ENCODE measurements at regions not wholly inside any gene's neighbourhood (a gene's known extent, or its start where the extent isn't known, plus 50 kb on each side); places are given as distances from the start of the nearest gene placed in this dataset.

DNA sequence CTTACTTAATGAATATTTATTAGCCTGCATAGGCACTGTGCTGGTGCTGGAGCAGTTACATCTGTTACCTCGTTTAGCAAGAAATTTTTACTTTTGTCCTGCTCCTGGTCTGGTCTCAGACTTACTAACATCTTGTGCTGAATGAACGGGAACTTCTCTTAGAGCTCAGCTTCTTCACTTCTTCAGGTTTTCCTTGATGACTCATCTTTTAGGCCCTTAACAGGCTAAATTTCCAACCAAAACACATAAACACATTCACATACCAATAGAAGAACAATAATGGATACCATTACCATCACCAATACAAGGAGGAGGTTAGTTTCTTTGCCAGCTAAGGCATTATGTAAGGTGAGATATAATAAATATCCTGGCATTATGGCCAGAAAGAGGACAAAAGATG lies 68.9 kb downstream of the IFI44 start:
- WGBS (ENCODE audit: insufficient coverage), result 71% methylated on average over 2 of the region's 2 CpGs
- Histone ChIP-seq H3K9me3 (ENCODE audit: control extremely low read depth in 1 of 3, control insufficient read depth in 2 of 3, insufficient read depth in 1 of 3, low read length in 2 of 3) (no peaks in the 10 kb centered on the region), H3K9ac (ENCODE audit: low read length) (no peak overlapping the region), H3K27me3 (replicated peaks in 1 of 4; ENCODE audit: control extremely low read depth in 1 of 4, control insufficient read depth in 3 of 4, insufficient read depth in 4 of 4, low read length in 3 of 4) (no peaks in the 10 kb centered on the region), H3K4me3 (ENCODE audit: control extremely low read depth in 1 of 5, extremely low read depth in 1 of 5, insufficient read depth in 1 of 5, low read depth in 2 of 5, low read length in 4 of 5) (no peak overlapping the region), H3K36me3 (replicated peaks in 1 of 2; ENCODE audit: control extremely low read depth in 1 of 2, control insufficient read depth in 1 of 2, extremely low read depth in 1 of 2, insufficient read depth in 2 of 2, low read length in 1 of 2) (no peaks in the 10 kb centered on the region), H3K4me2 (replicated peaks; ENCODE audit: low read depth, low read length, poor library complexity, severe bottlenecking) (no peak overlapping the region), H3K4me1 (ENCODE audit: control insufficient read depth in 2 of 2, insufficient read depth in 2 of 2, low read length in 2 of 2) (no peaks in the 10 kb centered on the region), H2AFZ (ENCODE audit: insufficient read depth, low read depth, low read length, poor library complexity, severe bottlenecking) (no peak overlapping the region), H4K20me1 (ENCODE audit: control insufficient read depth, insufficient read depth, low read length, poor library complexity, severe bottlenecking) (no peaks in the 10 kb centered on the region), H3K27ac (ENCODE audit: low read length in 2 of 2) (no peak overlapping the region), H3K79me2 (ENCODE audit: control insufficient read depth, insufficient read depth, low read length) (no peaks in the 10 kb centered on the region)
- intact Hi-C loops (cut with micrococcal nuclease), result no loop called here
- no peak overlapping the region for H3K4me3 Mint-ChIP-seq
- H3K9me3 Mint-ChIP-seq (ENCODE audit: insufficient read depth), result no peaks in the 10 kb centered on the region
- DNase-seq (no peak), ATAC-seq (ENCODE audit: low read depth) (no peak)
- H3K27ac Mint-ChIP-seq, result no peak overlapping the region
- ChIA-PET POLR2A (no interaction called here), CTCF (no interaction called here)
- H3K27me3 Mint-ChIP-seq, result no peaks in the 10 kb centered on the region
- TF ChIP-seq, protein P1, sequence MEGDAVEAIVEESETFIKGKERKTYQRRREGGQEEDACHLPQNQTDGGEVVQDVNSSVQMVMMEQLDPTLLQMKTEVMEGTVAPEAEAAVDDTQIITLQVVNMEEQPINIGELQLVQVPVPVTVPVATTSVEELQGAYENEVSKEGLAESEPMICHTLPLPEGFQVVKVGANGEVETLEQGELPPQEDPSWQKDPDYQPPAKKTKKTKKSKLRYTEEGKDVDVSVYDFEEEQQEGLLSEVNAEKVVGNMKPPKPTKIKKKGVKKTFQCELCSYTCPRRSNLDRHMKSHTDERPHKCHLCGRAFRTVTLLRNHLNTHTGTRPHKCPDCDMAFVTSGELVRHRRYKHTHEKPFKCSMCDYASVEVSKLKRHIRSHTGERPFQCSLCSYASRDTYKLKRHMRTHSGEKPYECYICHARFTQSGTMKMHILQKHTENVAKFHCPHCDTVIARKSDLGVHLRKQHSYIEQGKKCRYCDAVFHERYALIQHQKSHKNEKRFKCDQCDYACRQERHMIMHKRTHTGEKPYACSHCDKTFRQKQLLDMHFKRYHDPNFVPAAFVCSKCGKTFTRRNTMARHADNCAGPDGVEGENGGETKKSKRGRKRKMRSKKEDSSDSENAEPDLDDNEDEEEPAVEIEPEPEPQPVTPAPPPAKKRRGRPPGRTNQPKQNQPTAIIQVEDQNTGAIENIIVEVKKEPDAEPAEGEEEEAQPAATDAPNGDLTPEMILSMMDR (IDR thresholded peaks at IDR 0.05), result no peak
- no peak for TF ChIP-seq EZH2 (IDR thresholded peaks at IDR 0.05; ENCODE audit: borderline replicate concordance, insufficient read depth, low read depth, low read length, poor library complexity, severe bottlenecking)
- no peaks in the 10 kb centered on the region for H3K4me1 Mint-ChIP-seq

DNA sequence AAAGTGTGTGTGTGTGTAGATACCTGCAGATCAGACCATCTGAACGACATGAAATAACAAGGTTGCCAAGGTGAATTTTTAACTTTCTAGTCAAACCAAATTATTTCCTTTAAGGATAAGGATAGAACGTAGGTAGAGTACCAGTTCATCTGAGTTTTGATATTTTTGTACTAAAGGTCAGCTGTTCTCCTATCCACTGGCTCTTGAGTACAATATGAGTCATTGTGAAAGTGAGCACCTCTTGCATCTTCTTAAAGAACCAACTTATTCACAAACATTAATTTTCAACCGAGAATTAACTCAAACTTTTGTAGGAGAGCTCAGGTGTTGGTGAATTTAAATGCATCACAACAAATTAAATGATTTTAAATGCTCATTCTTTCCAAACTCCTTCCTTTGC lies 71.5 kb downstream of the IFI44 start:
- Histone ChIP-seq H3K36me3 (replicated peaks in 1 of 2; ENCODE audit: control extremely low read depth in 1 of 2, control insufficient read depth in 1 of 2, extremely low read depth in 1 of 2, insufficient read depth in 2 of 2, low read length in 1 of 2) (no peaks in the 10 kb centered on the region), H3K4me3 (ENCODE audit: control extremely low read depth in 1 of 5, extremely low read depth in 1 of 5, insufficient read depth in 1 of 5, low read depth in 2 of 5, low read length in 4 of 5) (no peak overlapping the region), H3K27me3 (replicated peaks in 1 of 4; ENCODE audit: control extremely low read depth in 1 of 4, control insufficient read depth in 3 of 4, insufficient read depth in 4 of 4, low read length in 3 of 4) (no peaks in the 10 kb centered on the region), H3K4me2 (replicated peaks; ENCODE audit: low read depth, low read length, poor library complexity, severe bottlenecking) (no peak overlapping the region), H4K20me1 (ENCODE audit: control insufficient read depth, insufficient read depth, low read length, poor library complexity, severe bottlenecking) (no peaks in the 10 kb centered on the region), H2AFZ (ENCODE audit: insufficient read depth, low read depth, low read length, poor library complexity, severe bottlenecking) (no peak overlapping the region), H3K9me3 (ENCODE audit: control extremely low read depth in 1 of 3, control insufficient read depth in 2 of 3, insufficient read depth in 1 of 3, low read length in 2 of 3) (no peaks in the 10 kb centered on the region), H3K27ac (ENCODE audit: low read length in 2 of 2) (no peak overlapping the region), H3K9ac (ENCODE audit: low read length) (no peak overlapping the region), H3K79me2 (ENCODE audit: control insufficient read depth, insufficient read depth, low read length) (no peaks in the 10 kb centered on the region), H3K4me1 (ENCODE audit: control insufficient read depth in 2 of 2, insufficient read depth in 2 of 2, low read length in 2 of 2) (no peaks in the 10 kb centered on the region)
- no peak for DNase-seq
- no peak for ATAC-seq (ENCODE audit: low read depth)
- WGBS (ENCODE audit: insufficient coverage), result no CpG with 5 or more reads among the region's 3 CpGs
- H3K27ac Mint-ChIP-seq, result no peak overlapping the region
- H3K9me3 Mint-ChIP-seq (ENCODE audit: insufficient read depth), result no peaks in the 10 kb centered on the region
- no peak for TF ChIP-seq EZH2 (IDR thresholded peaks at IDR 0.05; ENCODE audit: borderline replicate concordance, insufficient read depth, low read depth, low read length, poor library complexity, severe bottlenecking)
- TF ChIP-seq, protein P1 (IDR thresholded peaks at IDR 0.05), result no peak
- H3K4me1 Mint-ChIP-seq, result no peaks in the 10 kb centered on the region
- H3K4me3 Mint-ChIP-seq, result no peak overlapping the region
- H3K27me3 Mint-ChIP-seq, result no peaks in the 10 kb centered on the region
- intact Hi-C loops (cut with micrococcal nuclease), result no loop called here
- CTCF ChIA-PET, result no interaction called here
- POLR2A ChIA-PET, result no interaction called here

Measured in B cell (primary cell).